GM19238 (cell line): ENCODE measurements at regions not wholly inside any gene's neighbourhood (a gene's known extent, or its start where the extent isn't known, plus 50 kb on each side); places are given as distances from the start of the nearest gene placed in this dataset.
"Not testable (repeated sequence)": the region's sequence is repeated elsewhere in the genome, so short reads cannot be mapped to it uniquely, and the experiment has no call there.

Source experiments
- DNase-seq: peaks from one replicate; pipeline ENCODE4 v3.0.0; 2011; ENCODE audit warnings: low spot score; ENCODE audit not compliant: insufficient read length

GRCh38 chr11:25319127-25319526, 822.3 kb downstream of the LUZP2 start:
- no peak for DNase-seq

GRCh38 chr11:25327656-25328055, 830.8 kb downstream of the LUZP2 start:
- no peak for DNase-seq

GRCh38 chr11:25339281-25339680, 842.4 kb downstream of the LUZP2 start:
- DNase-seq, result no peak

GRCh38 chr11:25349537-25349936, 852.7 kb downstream of the LUZP2 start:
- no peak for DNase-seq

GRCh38 chr11:25350899-25351803, 854.3 kb downstream of the LUZP2 start:
- no peak for DNase-seq

GRCh38 chr11:25357133-25357532, 860.3 kb downstream of the LUZP2 start:
- no peak for DNase-seq

GRCh38 chr11:25377466-25377865, 880.6 kb downstream of the LUZP2 start:
- DNase-seq, result no peak

- DNase-seq, result no peak
Measured at GRCh38 chr11:25396847-25397246, 900.0 kb downstream of the LUZP2 start.

GRCh38 chr11:25408146-25408545, 911.3 kb downstream of the LUZP2 start:
- no peak for DNase-seq

- no peak for DNase-seq
Measured at GRCh38 chr11:25415793-25416192, 916.1 kb upstream of the ANO3 start.

- no peak for DNase-seq
Measured at GRCh38 chr11:25423436-25424199, 908.3 kb upstream of the ANO3 start.

GRCh38 chr11:25432376-25432775, 899.6 kb upstream of the ANO3 start:
- no peak for DNase-seq

GRCh38 chr11:25435197-25435596, 896.7 kb upstream of the ANO3 start:
- no peak for DNase-seq

- no peak for DNase-seq
Measured at GRCh38 chr11:25436326-25436725, 895.6 kb upstream of the ANO3 start.

- no peak for DNase-seq
Measured at GRCh38 chr11:25441421-25441820, 890.5 kb upstream of the ANO3 start.

GRCh38 chr11:25449091-25449490, 882.8 kb upstream of the ANO3 start:
- DNase-seq, result no peak

- DNase-seq, result no peak
Measured at GRCh38 chr11:25453471-25453870, 878.5 kb upstream of the ANO3 start.

- DNase-seq, result no peak
Measured at GRCh38 chr11:25456211-25456610, 875.7 kb upstream of the ANO3 start.

- no peak for DNase-seq
Measured at GRCh38 chr11:25483915-25484635, 847.9 kb upstream of the ANO3 start.

GRCh38 chr11:25485315-25485714, 846.6 kb upstream of the ANO3 start:
- DNase-seq, result no peak

- DNase-seq, result not testable (repeated sequence)
Measured at GRCh38 chr11:25486338-25486737, 845.6 kb upstream of the ANO3 start.

- DNase-seq, result not testable (repeated sequence)
Measured at GRCh38 chr11:25488176-25488575, 843.8 kb upstream of the ANO3 start.
